HG02642 (cell line): ENCODE measurements at regions not wholly inside any gene's neighbourhood (a gene's known extent, or its start where the extent isn't known, plus 50 kb on each side); places are given as distances from the start of the nearest gene placed in this dataset.

Source experiments
- ATAC-seq: cut with Tn5 transposase; IDR thresholded peaks from one replicate; pipeline ENCODE4 v1.9.1; 2021; ENCODE audit warnings: mild to moderate bottlenecking; ENCODE audit not compliant: unreplicated experiment, poor library complexity

DNA sequence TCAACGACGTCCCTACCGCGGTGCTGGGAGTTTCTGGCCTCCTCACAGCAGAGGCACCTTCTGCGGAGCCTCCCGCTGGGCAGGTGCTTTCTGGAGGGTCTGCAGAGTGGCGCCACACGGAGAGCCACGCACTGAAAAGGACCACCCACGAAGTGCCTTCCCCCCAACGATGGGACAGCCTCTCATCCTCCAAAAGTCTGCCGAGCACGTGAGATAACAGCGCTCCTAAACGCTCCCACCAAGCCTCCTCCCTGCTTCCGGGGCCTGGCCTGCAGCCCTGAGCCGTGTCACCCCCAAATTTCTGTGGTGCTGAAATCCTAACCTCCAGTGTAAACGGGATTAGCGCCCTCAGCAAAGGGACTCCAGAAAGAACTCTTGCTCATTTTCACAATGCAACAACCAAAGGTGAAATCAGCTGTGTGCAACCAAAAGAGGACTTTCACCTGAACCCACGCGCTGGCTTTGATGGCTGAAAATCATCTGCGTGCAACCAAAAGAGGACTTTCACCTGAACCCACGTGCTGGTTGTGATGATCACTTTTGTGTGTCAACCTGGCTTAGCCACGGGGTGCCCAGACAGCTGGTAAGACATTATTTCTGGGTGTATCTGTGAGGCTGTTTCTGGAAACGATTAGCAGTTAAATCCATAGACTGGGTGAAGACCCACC lies 924.6 kb downstream of the BRD1 start:
- ATAC-seq: no peak

- ATAC-seq: no peak
These were observed 925.4 kb downstream of the BRD1 start for GRCh38 chr22:48902001-48902869.

DNA sequence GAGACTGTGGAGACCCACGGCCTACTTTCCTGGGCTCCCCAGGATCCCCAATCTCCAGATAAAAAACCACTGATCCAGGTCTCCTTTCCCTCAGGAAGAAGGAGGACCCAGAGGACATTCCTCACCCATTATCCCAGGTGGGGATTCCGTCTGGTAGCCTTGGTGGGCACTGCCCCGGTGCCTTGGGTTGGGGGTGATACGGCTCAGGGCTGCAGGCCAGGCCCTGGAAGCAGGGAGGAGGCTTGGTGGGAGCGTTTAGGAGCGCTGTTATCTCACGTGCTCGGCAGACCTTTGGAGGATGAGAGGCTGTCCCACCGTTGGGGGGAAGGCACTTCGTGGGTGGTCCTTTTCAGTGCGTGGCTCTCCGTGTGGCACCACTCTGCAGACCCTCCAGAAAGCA lies 926.3 kb downstream of the BRD1 start:
- ATAC-seq: no peak

- ATAC-seq: no peak
These were observed 927.0 kb downstream of the BRD1 start for GRCh38 chr22:48900626-48901025.

GRCh38 chr22:48900327-48900597 lies 927.4 kb downstream of the BRD1 start:
- ATAC-seq: no peak

DNA sequence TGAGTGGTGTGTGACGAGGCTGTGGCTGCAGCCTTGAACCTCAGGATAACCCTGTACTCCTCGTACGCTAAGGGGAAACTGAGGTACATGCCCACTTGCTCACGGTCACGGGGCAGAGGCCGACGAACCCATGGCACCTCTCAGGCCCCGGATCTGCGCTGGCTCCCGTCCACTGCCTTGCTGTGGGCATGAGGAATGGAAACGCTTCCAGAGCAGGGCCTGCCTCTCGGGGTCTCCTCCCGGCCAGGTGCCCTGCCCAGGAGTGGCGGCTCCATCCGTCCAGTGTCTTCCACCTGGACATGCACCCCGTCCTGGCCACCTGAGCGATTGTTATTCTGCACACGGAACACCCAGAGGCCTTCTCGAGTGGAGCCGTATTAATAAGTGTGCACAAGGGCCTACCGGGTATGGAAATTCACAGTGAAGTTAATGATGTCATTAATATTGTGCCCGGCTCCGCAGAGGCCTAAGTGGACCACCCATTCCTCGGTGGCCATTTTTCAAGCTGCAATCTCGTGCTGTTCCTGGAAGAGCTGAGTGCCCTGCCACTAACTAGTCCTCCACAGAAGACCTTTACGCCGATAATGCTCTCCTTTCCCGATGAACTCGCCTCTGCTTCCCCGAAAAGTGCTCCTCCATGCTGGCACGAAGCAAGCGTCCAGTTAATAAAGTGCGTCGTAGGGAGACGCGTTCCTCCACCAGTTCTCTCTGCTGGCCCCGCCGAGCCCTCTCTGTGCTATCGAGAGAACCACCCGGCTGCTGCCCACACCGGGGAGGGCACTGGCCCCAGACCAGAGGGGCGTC lies 927.9 kb downstream of the BRD1 start:
- no peak for ATAC-seq

DNA sequence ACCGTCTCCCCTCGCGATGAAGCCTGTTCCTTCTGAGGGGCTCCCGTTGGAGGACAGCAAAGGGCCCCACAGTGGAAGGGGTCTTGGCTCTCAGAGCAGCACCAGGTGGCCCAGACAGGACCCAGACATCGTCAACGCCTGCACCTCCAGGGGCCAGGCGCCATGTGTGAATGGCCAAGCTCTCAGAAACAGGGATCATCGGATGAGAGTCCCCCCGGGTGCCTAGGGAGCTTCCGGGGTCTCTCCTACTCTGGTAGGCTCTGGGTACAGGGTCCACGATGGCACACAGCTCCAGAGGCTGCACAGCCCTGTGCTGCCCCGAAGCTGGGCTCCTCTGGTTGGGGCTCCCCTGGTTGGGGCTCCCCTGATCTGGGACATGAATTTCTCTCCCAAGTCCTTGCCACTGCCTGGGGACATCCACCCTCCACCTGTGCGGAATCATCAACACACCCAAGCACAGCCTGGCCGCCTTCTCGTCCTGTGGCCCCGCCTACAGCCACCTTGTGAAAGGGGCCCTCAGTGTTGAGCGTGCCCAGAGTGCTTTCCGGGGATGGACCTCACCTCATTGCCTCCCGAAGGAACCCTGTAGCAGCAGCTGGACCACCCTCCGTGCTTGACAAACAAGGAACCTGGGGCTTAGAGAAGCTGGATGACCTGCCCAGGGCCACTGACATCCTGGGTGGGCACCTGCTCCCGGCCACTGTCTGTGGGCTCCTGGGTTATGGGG lies 929.0 kb downstream of the BRD1 start:
- no peak for ATAC-seq

- ATAC-seq: no peak
These were observed 929.9 kb downstream of the BRD1 start for GRCh38 chr22:48897645-48898370.

- ATAC-seq: no peak
These were observed 930.7 kb downstream of the BRD1 start for GRCh38 chr22:48896766-48897644.

GRCh38 chr22:48895831-48896765 lies 931.6 kb downstream of the BRD1 start:
- ATAC-seq: no peak

DNA sequence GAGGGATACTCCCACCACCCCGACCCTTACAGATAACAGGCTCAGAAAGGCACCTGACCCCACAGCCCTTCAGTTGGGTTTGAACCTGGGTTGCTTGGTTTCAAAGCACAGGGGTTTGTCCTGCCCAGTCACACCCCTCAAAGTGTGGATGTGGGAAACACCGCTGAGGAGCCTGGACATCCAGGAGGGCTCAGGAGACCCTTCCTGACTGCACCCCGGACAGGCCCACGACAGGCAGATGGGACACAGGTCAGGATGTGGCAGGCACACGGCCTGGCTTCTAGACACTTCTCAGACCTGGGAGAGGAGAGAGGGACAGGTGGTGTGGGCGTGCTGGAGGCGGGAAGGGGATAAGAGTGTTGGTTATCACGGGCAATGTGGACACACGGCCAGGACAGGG lies 932.3 kb downstream of the BRD1 start:
- ATAC-seq: no peak

- no peak for ATAC-seq
These were observed 932.8 kb downstream of the BRD1 start for GRCh38 chr22:48894804-48895250.

DNA sequence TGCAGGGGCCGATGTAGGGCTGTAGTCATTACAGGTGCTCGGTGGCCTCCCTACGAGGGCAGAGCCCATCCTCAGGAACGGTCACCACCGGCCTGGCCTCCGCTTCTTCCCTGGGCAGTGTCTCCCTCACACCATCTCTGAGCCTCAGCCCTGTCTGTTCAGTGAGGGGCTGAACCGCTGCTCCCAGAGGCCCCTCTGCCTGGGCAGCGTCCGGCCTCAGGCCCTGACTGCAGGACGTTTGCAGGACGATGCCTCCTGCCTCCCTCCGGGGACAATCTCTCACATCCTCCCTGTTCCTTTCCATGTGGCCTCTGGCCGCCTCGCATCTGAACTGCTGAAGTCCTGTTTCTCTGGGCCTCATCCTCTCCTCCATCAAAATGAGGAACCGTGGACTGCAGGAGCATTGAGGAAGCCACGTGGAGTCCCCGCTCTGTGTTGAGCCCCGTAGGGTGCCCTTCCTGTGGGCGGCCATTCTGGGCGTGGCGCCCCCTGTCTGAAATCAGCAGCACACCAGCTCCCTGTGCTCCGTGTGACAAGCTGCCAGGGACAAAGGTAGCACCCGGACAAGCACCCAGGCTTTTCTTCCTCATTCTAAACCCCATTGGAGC lies 933.5 kb downstream of the BRD1 start:
- no peak for ATAC-seq

DNA sequence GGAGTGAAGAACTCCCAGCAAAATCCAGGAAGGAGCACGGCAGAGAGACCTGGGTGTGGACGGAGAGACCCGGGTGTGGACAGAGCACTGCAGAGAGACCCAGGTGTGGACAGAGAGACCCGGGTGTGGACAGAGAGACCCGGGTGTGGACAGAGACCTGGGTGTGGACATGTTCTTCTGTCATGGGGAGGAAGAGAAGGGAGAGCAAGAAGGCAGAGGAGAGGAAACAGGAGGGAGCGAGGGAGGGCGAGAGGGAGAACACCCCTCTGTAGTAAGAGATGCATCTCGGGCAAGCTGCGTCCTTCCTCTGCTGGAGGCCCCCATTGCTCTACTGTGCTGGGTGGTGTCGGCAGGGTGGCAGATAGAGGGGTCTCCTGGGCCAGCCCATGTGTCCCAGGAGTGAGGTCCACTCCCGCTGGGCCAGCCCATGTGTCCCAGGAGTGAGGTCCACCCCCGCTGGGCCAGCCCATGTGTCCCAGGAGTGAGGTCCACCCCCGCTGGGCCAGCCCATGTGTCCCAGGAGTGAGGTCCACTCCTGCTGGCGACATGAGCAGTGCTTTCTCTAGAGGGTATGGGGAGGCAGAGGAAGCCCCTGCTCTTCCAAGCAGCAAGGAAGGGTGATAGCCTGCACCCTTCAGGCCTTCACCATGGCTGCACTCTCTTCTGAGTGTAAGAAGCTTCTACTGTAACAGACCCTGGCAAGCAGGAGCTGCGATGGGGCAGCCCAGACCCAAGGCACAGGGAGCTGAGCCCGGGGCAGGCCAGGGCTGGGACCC lies 934.2 kb downstream of the BRD1 start:
- ATAC-seq: no peak

- ATAC-seq: no peak
These were observed 934.9 kb downstream of the BRD1 start for GRCh38 chr22:48892578-48893287.
